ENCODE measurements at regions not wholly inside any gene's neighbourhood (a gene's known extent, or its start where the extent isn't known, plus 50 kb on each side); places are given as distances from the start of the nearest gene placed in this dataset.
"Not testable (repeated sequence)": the region's sequence is repeated elsewhere in the genome, so short reads cannot be mapped to it uniquely, and the experiment has no call there.

DNA sequence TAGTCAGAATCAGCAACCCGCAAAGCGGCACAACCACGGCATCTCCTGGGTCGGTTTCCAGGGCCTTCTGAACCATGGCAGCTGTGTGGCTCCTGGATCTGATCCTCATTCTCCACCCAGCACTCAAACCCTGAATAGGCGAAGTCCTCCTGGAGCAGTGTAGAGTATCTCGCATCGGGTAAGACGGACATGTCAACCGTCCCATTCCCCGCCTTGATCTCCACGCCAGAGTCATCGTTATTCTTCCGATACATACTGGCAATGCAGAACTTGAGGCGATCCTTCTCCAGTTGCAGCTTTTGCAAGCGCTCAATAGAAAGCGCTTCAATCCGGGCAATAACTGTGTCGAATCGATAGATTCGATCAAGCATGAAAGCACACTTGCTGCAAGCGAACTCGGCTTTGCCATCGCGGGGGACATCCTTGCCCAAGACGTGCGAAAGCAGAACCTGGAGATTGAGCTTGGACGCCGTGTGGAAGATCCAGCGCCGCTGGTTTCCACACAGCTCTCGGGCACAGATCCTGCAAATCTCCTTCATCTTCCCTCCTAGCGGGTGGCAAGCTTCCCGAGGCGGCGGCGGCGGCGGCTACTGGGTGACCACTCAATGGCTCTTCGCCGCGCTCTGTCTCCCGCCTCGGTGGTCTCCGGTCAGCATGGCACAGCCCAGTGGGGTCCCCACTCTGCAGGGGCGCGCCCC is 142.9 kb downstream of the NBPF8 start:
- not testable (repeated sequence) for DNase-seq

DNA sequence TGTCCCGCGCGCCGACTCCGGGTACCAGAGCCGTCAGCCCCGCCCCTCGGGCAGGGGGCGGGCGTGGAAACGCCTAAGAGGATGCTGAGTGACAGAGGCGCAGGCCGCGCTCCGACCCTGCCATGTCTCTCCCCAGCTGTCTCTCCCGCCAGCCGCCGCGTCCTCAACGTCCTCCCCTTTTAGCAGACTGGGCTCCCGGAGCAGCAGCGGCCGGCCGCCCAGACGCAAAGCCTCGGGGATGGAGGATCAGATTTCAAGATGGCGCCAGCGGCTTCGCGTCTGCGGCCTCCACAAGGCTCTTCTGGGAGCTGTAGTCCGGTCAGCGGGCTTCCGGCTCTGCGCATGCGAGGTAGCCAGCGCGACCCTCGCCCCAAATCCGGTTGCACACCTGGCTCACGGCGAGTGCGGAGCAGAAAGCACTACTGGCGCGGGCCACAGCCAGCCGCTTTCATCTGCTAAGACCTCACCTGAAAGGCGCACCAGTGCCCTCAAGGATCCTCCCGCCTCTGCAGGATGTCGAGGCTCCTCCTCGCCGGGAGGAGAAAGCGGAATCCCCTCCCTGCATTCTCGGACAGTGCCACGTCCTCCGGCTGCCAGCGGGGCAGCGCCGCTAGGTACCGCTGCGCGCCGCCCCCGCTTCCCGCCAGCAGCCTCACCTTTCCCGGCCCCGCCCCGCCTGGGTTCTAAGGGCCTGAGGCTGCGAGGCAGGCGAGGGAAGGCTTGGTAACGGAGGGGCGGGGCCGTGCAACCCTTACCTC is 143.6 kb downstream of the NBPF8 start:
- DNase-seq: peak in 1 of 2 experiments; percentile 15

DNA sequence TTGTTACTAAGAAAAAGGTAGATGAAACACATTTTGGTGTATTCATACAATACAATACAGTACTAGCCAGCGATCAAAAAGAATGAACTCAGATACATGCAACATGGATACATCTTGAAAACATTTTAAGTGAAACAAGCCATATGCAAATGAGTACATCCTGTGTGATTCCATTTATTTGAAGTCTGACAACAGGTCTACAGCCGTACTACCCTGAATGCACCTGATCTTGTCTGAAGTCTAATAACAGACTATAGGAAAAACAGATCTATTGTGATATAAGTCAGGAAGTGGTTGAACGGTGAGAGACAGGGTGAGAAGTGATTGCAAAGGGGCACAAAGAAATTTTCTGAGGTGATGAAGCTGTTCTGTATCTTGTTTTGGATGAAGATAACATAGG is 146.9 kb downstream of the NBPF8 start:
- DNase-seq: not testable (repeated sequence)

DNA sequence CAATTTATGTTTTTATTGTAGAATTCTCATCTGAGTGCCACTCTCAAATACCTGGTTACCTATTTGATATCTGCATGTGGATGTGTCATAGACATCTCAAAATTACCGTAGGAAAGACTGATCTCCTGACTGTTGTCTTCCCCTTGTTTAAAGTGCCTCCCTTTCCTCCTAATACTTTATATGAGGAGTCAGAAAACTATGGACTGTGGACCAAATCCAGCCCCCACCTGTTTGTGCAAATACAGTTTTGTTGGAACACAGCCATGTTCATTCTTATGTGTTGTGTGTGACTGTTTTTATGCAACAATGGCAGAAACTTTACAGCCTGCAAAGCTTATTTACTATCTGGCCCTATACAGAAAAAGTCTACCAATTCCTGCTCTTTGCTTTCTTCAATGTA is 150.6 kb downstream of the NBPF8 start:
- DNase-seq: not testable (repeated sequence)

DNA sequence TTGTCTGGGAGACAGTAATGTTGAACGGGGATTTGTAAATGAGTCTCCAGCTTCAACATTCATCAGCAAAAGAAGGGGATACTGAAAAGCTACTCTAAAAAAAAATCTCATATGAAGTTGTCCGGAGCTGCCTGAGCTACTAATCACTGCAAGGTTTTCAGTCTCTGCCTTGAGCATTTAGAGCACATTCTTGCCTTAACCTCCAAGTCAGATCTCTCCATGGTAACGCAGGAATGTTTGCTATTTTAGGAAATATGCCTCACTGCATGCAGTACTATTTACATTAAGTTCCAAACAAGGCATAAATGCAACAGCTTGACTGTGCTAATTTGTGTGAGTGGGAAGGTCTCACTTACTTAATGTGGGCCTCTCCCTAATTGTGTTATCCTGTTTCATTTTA is 152.8 kb downstream of the NBPF8 start:
- DNase-seq: not testable (repeated sequence)

DNA sequence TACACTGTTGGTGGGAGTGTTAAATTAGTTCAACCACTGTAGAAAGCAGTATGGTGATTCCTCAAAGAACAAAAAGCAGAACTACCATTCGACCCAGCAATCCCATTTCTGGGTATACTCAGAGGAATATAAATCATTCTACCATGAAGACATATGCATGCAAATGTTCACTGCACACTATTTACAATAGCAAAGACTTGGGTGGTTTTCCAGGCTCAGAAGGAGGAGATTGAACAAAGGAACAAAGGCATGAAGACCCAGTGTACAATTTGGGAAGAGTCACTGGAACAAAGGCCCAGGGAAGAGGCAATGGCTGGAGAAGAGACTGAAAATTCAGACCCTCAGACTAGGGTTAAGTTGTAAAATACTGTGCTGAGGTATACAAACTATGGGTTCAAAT is 148.5 kb upstream of the NBPF26 start:
- not testable (repeated sequence) for DNase-seq

DNA sequence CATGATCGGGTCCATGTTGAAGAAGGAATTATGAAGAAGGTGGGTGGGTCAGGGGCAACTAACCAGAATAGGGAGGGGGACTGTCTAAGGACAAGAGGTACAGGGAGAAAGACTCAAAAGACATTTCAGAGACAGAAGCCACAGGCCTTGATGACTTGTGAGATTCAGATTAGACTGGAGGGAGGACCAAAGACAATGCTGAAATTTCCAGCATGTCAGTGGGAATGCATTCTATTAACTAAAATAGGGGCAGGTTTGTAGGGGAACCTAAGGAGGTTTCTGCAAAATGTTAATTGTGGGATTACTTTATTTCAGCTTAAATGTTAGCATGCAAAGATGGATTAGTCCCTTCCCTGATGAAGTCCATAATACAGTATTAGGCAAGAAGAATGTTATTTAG is 141.6 kb upstream of the NBPF26 start:
- not testable (repeated sequence) for DNase-seq

DNA sequence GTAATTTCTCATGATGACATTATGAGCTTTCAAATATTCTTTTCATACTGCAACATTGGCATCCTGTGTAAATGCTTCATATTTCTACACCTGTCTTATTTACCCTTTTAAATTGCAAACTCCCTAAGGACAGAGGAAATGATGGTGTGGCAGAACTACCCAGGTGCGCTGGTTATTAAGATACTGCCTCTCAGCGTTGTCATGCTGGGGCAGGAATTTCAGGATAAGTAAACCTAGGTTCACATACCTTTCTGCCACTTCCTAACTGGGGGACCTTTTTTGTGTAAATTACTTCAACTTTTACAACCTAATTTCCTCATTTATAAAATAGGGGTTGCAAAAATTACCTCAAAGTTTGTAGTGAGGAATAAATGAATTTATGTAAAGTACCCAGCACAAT is 137.7 kb upstream of the NBPF26 start:
- DNase-seq: not testable (repeated sequence)

DNA sequence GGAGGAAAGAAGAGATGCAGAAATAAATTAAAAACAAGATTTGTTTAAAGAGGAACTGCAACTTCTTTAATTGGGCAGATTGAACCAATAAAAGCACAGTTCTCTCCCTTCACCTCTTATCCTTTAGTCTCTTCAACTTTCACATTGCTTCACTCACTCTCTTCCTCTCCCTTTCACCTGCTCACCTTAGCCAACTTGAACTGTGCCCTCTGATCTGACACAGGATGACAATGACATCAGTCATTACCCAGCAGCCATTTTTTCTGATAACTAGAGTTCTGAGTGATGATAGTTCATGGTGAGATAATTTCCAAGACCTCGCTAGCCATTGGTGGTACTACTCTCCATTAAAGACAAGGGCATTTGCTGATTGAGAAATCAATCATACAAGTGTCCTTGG is 134.9 kb upstream of the NBPF26 start:
- DNase-seq: not testable (repeated sequence)

DNA sequence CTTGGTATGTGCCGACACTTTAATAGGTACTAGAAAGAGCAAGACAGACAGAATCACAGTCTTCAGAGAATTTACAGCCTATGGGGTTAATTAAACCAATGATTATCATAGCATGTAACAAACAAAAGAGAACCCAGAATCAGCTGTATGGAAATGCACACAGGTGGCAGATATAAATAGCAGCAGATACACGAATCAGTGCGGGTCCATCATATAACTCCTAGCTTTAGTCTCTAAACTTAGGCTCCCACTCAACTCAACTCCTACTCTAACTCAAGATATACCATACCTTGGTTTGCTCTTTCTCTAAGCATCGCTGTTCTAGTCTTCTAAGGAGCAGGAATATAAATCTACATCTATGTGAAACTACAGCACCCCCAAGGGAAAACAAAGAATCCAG is 132.0 kb upstream of the NBPF26 start:
- DNase-seq: not testable (repeated sequence)

DNA sequence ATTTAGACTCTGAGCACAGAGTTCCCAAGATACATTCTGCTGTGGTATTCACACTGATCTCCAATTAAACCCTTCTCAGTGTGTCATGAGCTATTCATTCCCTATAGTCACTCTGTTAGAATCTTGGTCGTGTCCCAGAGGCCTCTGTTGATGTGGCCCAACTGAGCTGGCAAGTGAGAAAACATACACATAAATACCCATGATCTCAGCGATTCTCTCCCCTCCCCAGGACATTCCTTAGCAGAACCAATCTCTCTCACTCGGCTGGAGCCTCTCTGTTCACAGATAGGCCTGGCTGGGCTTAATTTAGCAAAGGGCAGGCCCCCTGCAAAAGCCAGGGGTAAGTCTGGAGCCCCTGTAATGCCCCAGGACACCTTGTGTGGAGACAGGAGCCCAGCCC is 130.8 kb upstream of the NBPF26 start:
- DNase-seq: not testable (repeated sequence)

DNA sequence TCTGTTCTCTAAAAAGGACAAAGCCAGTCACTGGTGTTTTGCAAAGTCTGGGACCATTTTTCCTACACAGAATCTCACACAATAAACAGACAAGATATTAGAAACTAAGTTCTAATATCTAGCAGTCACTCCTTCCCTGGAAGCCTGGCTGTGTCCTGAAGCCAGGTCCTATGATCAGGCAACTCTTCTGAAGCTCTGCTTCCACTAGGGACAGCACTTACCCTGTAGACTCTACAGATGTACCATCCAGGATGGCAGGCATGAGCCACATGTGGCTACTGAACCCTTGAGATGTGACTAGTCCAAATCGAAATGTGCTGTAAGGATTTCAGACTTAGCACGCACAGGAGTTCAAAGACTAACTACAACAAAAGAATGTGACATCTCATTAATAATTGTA is 130.1 kb upstream of the NBPF26 start:
- not testable (repeated sequence) for DNase-seq

DNA sequence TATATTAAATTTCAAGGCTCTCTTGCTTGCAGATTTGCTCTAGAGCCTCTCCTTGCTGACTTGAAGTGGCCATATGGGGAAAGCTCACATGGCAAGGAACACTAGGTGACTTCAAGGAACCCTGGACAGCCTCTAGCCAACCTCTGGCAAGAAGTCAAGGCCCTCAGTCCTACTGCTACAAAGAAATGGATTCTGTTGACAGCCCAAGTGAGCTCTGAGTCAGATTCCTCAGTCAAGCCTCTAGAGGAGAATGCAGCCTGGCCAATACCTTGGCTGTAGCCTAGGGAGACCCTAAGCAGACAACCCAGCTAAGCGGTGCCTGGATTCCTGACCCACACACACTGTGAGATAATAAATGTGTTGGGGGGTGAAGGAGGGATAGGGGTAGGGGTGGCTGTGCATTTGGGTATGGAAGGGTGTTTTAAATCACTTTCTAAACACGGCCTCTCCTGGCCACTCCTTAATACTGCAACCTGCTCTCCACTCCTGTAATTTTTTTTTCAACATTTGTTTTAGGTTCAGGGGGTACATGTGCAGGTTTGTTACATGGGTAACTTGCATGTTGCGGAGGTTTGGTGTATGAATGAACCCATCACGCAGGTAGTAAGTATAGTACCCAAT is 125.3 kb upstream of the NBPF26 start:
- not testable (repeated sequence) for DNase-seq

DNA sequence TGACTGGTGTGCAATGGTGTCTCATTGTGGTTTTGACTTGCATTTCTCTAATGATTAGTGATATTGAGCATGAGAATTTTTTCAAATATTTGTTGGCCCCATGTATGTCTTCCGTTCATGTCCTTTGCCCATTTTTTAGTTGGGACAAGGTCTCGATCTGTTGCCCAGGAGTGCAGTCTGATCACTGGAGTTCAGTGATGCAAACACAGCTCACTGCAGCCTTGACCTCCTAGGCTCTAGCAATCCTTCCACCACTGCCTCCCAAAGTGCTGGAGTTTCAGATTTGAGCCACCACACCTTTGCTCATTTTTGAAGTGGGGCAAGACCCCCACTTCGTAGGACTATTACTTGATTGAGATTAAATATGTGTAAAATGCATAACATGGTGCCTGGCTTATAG is 124.2 kb upstream of the NBPF26 start:
- DNase-seq: not testable (repeated sequence)

DNA sequence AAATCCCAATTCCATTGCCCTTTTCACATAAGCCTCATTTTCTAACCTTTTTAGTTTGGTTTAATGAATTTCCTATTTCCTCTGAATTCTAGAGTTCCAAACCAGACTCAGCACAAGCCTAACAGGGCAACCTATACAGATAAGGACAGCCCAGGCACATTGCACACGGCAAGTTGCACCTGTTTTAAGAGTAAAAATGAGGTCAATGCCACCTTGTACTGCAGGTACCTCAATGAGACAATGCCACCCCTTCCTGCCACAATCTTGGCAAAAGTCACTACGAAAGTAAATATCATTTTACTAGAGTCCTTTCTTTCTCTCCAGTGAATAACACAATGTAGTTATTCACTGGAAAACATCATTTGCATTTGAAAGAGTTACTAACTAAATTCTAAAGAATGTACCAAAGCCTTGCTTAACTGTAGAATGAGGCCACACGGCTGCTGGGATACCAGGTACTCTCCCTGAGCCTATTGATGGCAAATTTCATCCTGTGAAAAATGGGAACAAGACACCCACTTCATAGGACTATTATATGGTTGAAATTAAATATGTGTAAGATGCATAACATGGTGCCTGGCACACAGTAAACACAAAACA is 123.2 kb upstream of the NBPF26 start:
- DNase-seq: not testable (repeated sequence)

DNA sequence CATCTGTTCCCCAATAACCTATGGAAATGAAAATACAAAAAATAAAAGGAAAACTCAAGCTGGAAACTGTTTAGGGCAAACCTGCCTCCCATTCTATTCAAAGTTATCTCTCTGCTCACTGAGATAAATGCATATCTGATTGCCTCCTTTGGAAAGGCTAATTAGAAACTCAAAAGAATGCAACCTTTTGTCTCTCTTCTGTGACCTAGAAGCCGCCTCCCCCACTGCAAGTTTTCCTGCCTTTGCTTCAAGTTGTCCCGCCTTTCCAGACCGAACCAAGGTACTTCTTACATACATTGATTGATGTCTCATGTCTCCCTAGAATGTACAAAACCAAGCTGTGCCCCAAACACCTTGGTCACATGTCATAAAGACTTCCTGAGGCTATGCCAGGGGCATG is 115.9 kb upstream of the NBPF26 start:
- DNase-seq: not testable (repeated sequence)

DNA sequence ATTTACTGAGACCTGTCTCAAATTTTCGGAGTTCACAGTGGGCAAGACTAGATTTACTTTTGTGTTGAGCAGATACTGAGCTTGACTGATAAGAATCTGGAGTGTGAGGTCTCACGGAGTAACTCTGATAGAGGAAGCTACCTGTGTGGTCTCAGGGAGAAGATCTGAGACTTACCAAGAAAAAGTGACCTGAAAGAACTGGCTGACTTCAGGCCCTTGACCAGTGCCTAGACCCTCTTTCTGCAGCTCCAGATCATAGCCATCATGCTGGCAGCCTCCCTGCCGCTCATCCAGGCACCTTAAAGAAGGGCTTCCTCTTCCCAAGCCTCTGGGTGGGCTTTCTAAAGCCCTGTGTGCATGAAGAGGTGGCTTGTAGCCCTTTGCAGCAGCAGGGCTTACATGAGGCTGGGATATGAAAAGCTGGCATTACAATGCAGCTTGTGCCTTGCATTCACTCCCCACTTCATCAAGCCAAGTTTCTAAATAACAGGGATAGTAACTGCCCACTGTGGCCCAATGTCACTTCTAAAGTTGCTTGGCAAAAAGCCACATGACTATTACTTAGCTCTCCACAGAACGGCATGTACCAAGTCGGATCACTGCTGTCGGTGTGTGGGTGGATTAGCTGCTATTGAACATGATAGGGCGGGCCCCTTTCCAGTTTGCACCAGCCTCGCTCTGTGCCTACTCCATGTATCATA is 115.3 kb upstream of the NBPF26 start:
- DNase-seq: not testable (repeated sequence)

DNA sequence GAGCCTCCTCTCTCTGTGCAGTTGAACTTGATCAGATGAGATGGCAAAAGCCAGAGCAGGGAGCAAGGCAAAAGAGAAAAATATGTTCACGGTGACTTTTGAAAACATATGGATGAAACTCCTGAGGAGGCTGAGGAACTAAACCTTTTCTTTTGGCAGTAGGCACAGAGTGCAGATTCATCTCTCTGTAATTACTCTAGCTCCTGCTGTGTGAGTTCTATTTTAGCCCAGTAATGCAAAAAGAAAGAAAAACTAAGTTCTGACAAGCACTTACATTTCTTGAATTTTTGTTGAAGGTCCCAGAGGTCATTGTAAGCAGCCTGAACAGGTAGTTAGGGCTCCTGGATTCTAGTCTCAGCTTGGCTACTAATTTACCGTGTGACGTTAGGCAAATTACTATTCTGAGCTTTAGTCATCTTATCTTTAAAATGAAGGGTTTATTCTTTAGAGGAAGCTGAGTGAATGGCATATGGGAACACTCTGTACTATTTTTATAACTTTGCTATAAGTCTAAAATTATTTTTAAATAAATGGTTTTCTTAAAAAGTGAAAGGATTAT is 114.7 kb upstream of the NBPF26 start:
- DNase-seq: not testable (repeated sequence)

DNA sequence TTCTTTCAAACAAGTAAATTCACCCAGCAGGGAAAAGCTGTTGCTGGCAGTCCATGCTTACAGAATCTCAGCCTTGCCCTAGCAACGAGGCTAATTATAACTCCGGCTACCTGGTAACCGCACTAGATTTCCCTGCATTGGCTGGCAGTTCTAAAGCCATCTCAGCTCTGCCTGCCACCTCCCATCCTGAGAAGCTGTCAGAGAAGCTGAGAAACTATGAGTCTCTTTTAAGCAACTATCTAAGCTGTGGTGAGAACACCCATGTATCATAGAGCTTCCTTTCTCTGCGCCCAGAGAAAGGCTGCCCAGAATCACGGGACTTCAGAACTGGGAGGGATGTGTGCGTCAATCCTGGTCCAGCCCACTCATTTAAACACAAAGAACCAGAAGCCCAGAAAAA is 113.9 kb upstream of the NBPF26 start:
- not testable (repeated sequence) for DNase-seq

DNA sequence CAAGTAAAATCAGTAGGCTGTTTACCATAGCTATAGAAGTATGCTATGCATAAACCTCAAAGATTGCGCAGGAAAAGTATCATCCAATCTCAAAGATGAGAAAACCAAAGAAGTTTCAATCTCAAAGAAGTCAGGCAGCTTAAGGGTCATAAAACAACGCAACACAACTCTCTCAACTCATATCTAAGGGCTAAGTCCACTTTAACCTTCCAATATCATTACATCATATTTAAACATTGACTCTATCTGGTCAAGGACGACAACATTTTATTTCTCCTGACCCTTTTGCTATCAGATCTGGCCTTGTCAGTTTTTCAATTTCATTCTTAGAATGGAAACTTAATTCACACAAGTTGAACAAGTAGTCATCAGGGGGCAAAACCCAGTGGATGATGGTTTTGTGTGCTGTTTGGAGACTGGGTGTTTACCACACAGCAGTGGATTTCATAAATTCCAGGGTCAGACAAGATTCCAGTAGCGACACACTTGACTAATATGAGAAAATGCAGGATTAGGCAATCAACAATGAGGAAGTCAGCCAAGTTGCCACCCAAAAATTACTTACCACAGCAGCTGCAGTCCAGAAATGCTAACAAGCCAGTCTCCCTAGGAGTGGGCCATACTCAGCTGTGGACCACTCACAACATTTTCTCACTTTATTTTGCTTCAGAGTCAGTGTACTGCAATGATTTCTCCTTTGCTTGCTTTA is 108.7 kb upstream of the NBPF26 start:
- DNase-seq: not testable (repeated sequence)

DNA sequence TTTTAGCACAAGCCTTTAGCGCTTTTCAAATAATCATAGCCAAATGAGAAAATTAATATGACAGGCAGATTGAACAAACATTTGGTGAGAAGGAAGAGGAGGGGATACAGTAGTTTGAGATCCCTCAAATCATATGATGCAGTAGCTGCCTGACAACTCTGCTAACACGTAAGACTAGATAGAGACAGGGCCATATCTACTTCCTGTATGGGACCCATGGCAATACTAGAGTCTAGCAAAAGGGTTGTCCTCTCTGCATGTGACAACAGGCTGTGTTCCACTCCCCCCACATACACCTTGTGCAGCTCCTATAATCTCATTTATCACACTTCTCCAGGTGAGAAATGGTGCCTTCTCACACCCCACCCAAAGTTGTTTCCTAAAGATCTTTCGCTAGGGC is 106.3 kb upstream of the NBPF26 start:
- not testable (repeated sequence) for DNase-seq

Measured in AML-193 (cell line).